ENCODE measurements at regions not wholly inside any gene's neighbourhood (a gene's known extent, or its start where the extent isn't known, plus 50 kb on each side); places are given as distances from the start of the nearest gene placed in this dataset.
"Not testable (repeated sequence)": the region's sequence is repeated elsewhere in the genome, so short reads cannot be mapped to it uniquely, and the experiment has no call there.

GRCh38 chr16:17939723-17940122, 396.8 kb downstream of the NPIPA8 start:
- DNase-seq (ENCODE audit: low read depth): no peak

GRCh38 chr16:17939122-17939536, 397.4 kb downstream of the NPIPA8 start:
- no peak for DNase-seq (ENCODE audit: low read depth)

GRCh38 chr16:17938546-17938945, 398.0 kb downstream of the NPIPA8 start:
- no peak for DNase-seq (ENCODE audit: low read depth)

- no peak for DNase-seq (ENCODE audit: low read depth)
Observed at GRCh38 chr16:17936766-17937402, 399.7 kb downstream of the NPIPA8 start.

GRCh38 chr16:17930280-17930679, 406.3 kb downstream of the NPIPA8 start:
- DNase-seq (ENCODE audit: low read depth): no peak

- no peak for DNase-seq (ENCODE audit: low read depth)
Observed at GRCh38 chr16:17926866-17927399, 409.6 kb downstream of the NPIPA8 start.

GRCh38 chr16:17926461-17926860, 410.1 kb downstream of the NPIPA8 start:
- no peak for DNase-seq (ENCODE audit: low read depth)

- DNase-seq (ENCODE audit: low read depth): no peak
Observed at GRCh38 chr16:17925761-17926160, 410.8 kb downstream of the NPIPA8 start.

GRCh38 chr16:17921357-17921978, 415.1 kb downstream of the NPIPA8 start:
- no peak for DNase-seq (ENCODE audit: low read depth)

GRCh38 chr16:17917316-17918019, 419.1 kb downstream of the NPIPA8 start:
- no peak for DNase-seq (ENCODE audit: low read depth)

- DNase-seq (ENCODE audit: low read depth): no peak
Observed at GRCh38 chr16:17915791-17916190, 420.7 kb downstream of the NPIPA8 start.

- no peak for DNase-seq (ENCODE audit: low read depth)
Observed at GRCh38 chr16:17914168-17914567, 422.4 kb downstream of the NPIPA8 start.

GRCh38 chr16:17911578-17911977, 425.0 kb downstream of the NPIPA8 start:
- DNase-seq (ENCODE audit: low read depth): not testable (repeated sequence)

GRCh38 chr16:17906626-17907025, 429.9 kb downstream of the NPIPA8 start:
- not testable (repeated sequence) for DNase-seq (ENCODE audit: low read depth)

GRCh38 chr16:17901309-17901708, 430.5 kb upstream of the XYLT1 start:
- no peak for DNase-seq (ENCODE audit: low read depth)

- no peak for DNase-seq (ENCODE audit: low read depth)
Observed at GRCh38 chr16:17899141-17899540, 428.4 kb upstream of the XYLT1 start.

- no peak for DNase-seq (ENCODE audit: low read depth)
Observed at GRCh38 chr16:17887963-17888362, 417.2 kb upstream of the XYLT1 start.

- no peak for DNase-seq (ENCODE audit: low read depth)
Observed at GRCh38 chr16:17885659-17886207, 415.0 kb upstream of the XYLT1 start.

- no peak for DNase-seq (ENCODE audit: low read depth)
Observed at GRCh38 chr16:17877821-17878360, 407.1 kb upstream of the XYLT1 start.

- DNase-seq (ENCODE audit: low read depth): no peak
Observed at GRCh38 chr16:17866996-17867395, 396.2 kb upstream of the XYLT1 start.

GRCh38 chr16:17861981-17862479, 391.3 kb upstream of the XYLT1 start:
- DNase-seq (ENCODE audit: low read depth): no peak

- no peak for DNase-seq (ENCODE audit: low read depth)
Observed at GRCh38 chr16:17858061-17858460, 387.3 kb upstream of the XYLT1 start.
